GM23338 (cell line): ENCODE measurements at regions not wholly inside any gene's neighbourhood (a gene's known extent, or its start where the extent isn't known, plus 50 kb on each side); places are given as distances from the start of the nearest gene placed in this dataset.
A peak's percentile ranks its signal among the peaks of the same experiment; 100 is the strongest.

Experiments used
- ATAC-seq: fragments of 200-7000 bp; cut with Tn5 transposase; 3 replicates; pipeline ENCODE4 v1.9.1; 2020
- DNase-seq: peaks from one replicate; pipeline ENCODE4 v3.0.0-alpha.2; 2015; ENCODE audit warnings: low spot score
- H2AFZ ChIP-seq: fragments of 200-600 bp; sonication (generic); 2 replicates; pipeline ENCODE4 v1.8.0; 2016; ENCODE audit warnings: antibody characterized with exemption, mild to moderate bottlenecking, moderate library complexity
- H3F3A ChIP-seq: fragments of 200-600 bp; sonication (generic); replicated peaks from 2 replicates; pipeline ENCODE4 v1.8.0; 2017; ENCODE audit warnings: antibody characterized with exemption, mixed run types, low read depth
- H3K27ac ChIP-seq: fragments of 200-600 bp; sonication (generic); 2 replicates; pipeline ENCODE4 v1.6.1; 2016; ENCODE audit warnings: low read depth
- H3K27me3 ChIP-seq: fragments of 200-600 bp; sonication (generic); 2 replicates; pipeline ENCODE4 v1.8.0; 2016; ENCODE audit warnings: mild to moderate bottlenecking, mixed run types, moderate library complexity; ENCODE audit not compliant: insufficient read depth
- H3K36me3 ChIP-seq: fragments of 200-600 bp; sonication (generic); 2 replicates; pipeline ENCODE4 v1.8.0; 2016; ENCODE audit warnings: mild to moderate bottlenecking; ENCODE audit not compliant: insufficient read depth
- H3K4me1 ChIP-seq: fragments of 200-600 bp; sonication (generic); 2 replicates; pipeline ENCODE4 v1.8.0; 2016; ENCODE audit warnings: mild to moderate bottlenecking, moderate library complexity; ENCODE audit not compliant: insufficient read depth
- H3K4me2 ChIP-seq: fragments of 200-600 bp; sonication (generic); 2 replicates; pipeline ENCODE4 v1.7.1; 2017; ENCODE audit warnings: mixed run types
- H3K4me3 ChIP-seq: fragments of 200-600 bp; sonication (generic); 2 replicates; pipeline ENCODE4 v1.6.1; 2016; ENCODE audit warnings: mixed run types
- H3K79me2 ChIP-seq: fragments of 200-600 bp; sonication (generic); replicated peaks from 2 replicates; pipeline ENCODE4 v1.8.0; 2017; ENCODE audit warnings: mild to moderate bottlenecking; ENCODE audit not compliant: insufficient read depth
- H3K9me2 ChIP-seq: fragments of 200-600 bp; sonication (generic); 2 replicates; pipeline ENCODE4 v1.8.0; 2017; ENCODE audit not compliant: insufficient read depth
- H4K20me1 ChIP-seq: fragments of 200-600 bp; sonication (generic); replicated peaks from 2 replicates; pipeline ENCODE4 v1.8.0; 2017; ENCODE audit warnings: mild to moderate bottlenecking; ENCODE audit not compliant: insufficient read depth
- H3K27ac Mint-ChIP-seq: 2 replicates; pipeline ENCODE4 v1.8.0; 2020; ENCODE audit warnings: inconsistent platforms, mild to moderate bottlenecking, moderate library complexity, mixed read lengths
- H3K27me3 Mint-ChIP-seq: 3 replicates; pipeline ENCODE4 v1.8.0; 2022; ENCODE audit warnings: low read depth, mild to moderate bottlenecking, moderate library complexity, mixed read lengths, inconsistent platforms; ENCODE audit not compliant: insufficient read depth, poor library complexity
- H3K36me3 Mint-ChIP-seq: 3 replicates; pipeline ENCODE4 v1.8.0; 2021; ENCODE audit warnings: low read depth, mild to moderate bottlenecking, inconsistent platforms, moderate library complexity, mixed read lengths
- H3K4me1 Mint-ChIP-seq: 3 replicates; pipeline ENCODE4 v1.8.0; 2020; ENCODE audit warnings: mild to moderate bottlenecking, inconsistent platforms, mixed read lengths
- H3K4me3 Mint-ChIP-seq: 3 replicates; pipeline ENCODE4 v1.8.0; 2021; ENCODE audit warnings: moderate library complexity, mild to moderate bottlenecking, inconsistent platforms, mixed read lengths
- H3K9me3 Mint-ChIP-seq: 3 replicates; pipeline ENCODE4 v1.8.0; 2020; ENCODE audit warnings: moderate library complexity, mild to moderate bottlenecking, inconsistent platforms, mixed read lengths
- CREB1 ChIP-seq: fragments of 250-450 bp; sonication (Bioruptor Pico); IDR thresholded peaks from 2 replicates; pipeline ENCODE4 v1.5.0; 2020; ENCODE audit warnings: low read depth, mild to moderate bottlenecking, moderate library complexity
- EZH2phosphoT487 ChIP-seq: fragments of 200-600 bp; sonication (generic); IDR thresholded peaks from one replicate; pipeline ENCODE4 v1.8.1; 2018; ENCODE audit warnings: antibody characterized with exemption; ENCODE audit not compliant: unreplicated experiment
- JUNB ChIP-seq: IDR thresholded peaks from one replicate; pipeline ENCODE4 v1.6.1; 2016; ENCODE audit warnings: antibody characterized with exemption; ENCODE audit not compliant: unreplicated experiment
- NANOG ChIP-seq: IDR thresholded peaks from 2 replicates; pipeline ENCODE4 v1.6.1; 2016; ENCODE audit warnings: antibody characterized with exemption, borderline replicate concordance
- ZNF114 ChIP-seq: fragments of 250-450 bp; sonication (Bioruptor Pico); IDR thresholded peaks from 2 replicates; pipeline ENCODE4 v1.5.0; 2020; ENCODE audit warnings: mild to moderate bottlenecking, moderate library complexity
- ZNF331 ChIP-seq: fragments of 250-450 bp; sonication (Bioruptor Pico); IDR thresholded peaks from 2 replicates; pipeline ENCODE4 v1.5.0; 2020; ENCODE audit warnings: low read depth, mild to moderate bottlenecking, moderate library complexity
- TF ChIP-seq, protein P1 (sequence below): fragments of 250-450 bp; sonication (Bioruptor Pico); IDR thresholded peaks from 2 replicates; pipeline ENCODE4 v1.5.0; 2020; ENCODE audit warnings: mild to moderate bottlenecking, moderate library complexity
- TF ChIP-seq, protein P2 (sequence below): IDR thresholded peaks from one replicate; pipeline ENCODE4 v1.6.1; 2018; ENCODE audit warnings: antibody characterized with exemption; ENCODE audit not compliant: unreplicated experiment

GRCh38 chr6:141729146-141729545 is 403.6 kb upstream of the GJE1 start:
- H3K4me3 ChIP-seq = no peak overlapping the region
- Mint-ChIP-seq H3K27me3 (no peaks in the 10 kb centered on the region), H3K27ac (no peak overlapping the region), H3K36me3 (no peaks in the 10 kb centered on the region), H3K4me3 (no peak overlapping the region), H3K4me1 (peaks cover 19% of the 10 kb centered on the region; the same call in 2 of the 3 replicates), H3K9me3 (no peaks in the 10 kb centered on the region)
- H2AFZ ChIP-seq = no peak overlapping the region
- ATAC-seq = no peak
- H3F3A ChIP-seq = no peaks in the 10 kb centered on the region
- 0 out of 2 replicates have a peak overlapping the region, but pooled peaks have one; percentile 5 for H3K27ac ChIP-seq
- no peaks in the 10 kb centered on the region for H3K36me3 ChIP-seq
- H4K20me1 ChIP-seq = no peaks in the 10 kb centered on the region
- no peaks in the 10 kb centered on the region for H3K27me3 ChIP-seq
- H3K4me1 ChIP-seq = peaks cover 7% of the 10 kb centered on the region; the same call in 1 of the 2 replicates
- TF ChIP-seq EZH2phosphoT487 (no peak), ZNF331 (CRISPR knock-in tag) (no peak), NANOG (no peak), ZNF114 (CRISPR knock-in tag) (no peak), CREB1 (no peak), JUNB (no peak)
- TF ChIP-seq, protein P1, sequence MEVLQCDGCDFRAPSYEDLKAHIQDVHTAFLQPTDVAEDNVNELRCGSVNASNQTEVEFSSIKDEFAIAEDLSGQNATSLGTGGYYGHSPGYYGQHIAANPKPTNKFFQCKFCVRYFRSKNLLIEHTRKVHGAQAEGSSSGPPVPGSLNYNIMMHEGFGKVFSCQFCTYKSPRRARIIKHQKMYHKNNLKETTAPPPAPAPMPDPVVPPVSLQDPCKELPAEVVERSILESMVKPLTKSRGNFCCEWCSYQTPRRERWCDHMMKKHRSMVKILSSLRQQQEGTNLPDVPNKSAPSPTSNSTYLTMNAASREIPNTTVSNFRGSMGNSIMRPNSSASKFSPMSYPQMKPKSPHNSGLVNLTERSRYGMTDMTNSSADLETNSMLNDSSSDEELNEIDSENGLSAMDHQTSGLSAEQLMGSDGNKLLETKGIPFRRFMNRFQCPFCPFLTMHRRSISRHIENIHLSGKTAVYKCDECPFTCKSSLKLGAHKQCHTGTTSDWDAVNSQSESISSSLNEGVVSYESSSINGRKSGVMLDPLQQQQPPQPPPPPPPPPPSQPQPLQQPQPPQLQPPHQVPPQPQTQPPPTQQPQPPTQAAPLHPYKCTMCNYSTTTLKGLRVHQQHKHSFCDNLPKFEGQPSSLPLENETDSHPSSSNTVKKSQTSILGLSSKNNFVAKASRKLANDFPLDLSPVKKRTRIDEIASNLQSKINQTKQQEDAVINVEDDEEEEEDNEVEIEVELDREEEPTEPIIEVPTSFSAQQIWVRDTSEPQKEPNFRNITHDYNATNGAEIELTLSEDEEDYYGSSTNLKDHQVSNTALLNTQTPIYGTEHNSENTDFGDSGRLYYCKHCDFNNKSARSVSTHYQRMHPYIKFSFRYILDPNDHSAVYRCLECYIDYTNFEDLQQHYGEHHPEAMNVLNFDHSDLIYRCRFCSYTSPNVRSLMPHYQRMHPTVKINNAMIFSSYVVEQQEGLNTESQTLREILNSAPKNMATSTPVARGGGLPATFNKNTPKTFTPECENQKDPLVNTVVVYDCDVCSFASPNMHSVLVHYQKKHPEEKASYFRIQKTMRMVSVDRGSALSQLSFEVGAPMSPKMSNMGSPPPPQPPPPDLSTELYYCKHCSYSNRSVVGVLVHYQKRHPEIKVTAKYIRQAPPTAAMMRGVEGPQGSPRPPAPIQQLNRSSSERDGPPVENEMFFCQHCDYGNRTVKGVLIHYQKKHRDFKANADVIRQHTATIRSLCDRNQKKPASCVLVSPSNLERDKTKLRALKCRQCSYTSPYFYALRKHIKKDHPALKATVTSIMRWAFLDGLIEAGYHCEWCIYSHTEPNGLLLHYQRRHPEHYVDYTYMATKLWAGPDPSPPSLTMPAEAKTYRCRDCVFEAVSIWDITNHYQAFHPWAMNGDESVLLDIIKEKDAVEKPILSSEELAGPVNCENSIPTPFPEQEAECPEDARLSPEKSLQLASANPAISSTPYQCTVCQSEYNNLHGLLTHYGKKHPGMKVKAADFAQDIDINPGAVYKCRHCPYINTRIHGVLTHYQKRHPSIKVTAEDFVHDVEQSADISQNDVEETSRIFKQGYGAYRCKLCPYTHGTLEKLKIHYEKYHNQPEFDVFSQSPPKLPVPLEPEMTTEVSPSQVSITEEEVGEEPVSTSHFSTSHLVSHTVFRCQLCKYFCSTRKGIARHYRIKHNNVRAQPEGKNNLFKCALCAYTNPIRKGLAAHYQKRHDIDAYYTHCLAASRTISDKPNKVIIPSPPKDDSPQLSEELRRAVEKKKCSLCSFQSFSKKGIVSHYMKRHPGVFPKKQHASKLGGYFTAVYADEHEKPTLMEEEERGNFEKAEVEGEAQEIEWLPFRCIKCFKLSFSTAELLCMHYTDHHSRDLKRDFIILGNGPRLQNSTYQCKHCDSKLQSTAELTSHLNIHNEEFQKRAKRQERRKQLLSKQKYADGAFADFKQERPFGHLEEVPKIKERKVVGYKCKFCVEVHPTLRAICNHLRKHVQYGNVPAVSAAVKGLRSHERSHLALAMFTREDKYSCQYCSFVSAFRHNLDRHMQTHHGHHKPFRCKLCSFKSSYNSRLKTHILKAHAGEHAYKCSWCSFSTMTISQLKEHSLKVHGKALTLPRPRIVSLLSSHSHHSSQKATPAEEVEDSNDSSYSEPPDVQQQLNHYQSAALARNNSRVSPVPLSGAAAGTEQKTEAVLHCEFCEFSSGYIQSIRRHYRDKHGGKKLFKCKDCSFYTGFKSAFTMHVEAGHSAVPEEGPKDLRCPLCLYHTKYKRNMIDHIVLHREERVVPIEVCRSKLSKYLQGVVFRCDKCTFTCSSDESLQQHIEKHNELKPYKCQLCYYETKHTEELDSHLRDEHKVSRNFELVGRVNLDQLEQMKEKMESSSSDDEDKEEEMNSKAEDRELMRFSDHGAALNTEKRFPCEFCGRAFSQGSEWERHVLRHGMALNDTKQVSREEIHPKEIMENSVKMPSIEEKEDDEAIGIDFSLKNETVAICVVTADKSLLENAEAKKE (CRISPR knock-in tag) = no peak
- TF ChIP-seq, protein P2, sequence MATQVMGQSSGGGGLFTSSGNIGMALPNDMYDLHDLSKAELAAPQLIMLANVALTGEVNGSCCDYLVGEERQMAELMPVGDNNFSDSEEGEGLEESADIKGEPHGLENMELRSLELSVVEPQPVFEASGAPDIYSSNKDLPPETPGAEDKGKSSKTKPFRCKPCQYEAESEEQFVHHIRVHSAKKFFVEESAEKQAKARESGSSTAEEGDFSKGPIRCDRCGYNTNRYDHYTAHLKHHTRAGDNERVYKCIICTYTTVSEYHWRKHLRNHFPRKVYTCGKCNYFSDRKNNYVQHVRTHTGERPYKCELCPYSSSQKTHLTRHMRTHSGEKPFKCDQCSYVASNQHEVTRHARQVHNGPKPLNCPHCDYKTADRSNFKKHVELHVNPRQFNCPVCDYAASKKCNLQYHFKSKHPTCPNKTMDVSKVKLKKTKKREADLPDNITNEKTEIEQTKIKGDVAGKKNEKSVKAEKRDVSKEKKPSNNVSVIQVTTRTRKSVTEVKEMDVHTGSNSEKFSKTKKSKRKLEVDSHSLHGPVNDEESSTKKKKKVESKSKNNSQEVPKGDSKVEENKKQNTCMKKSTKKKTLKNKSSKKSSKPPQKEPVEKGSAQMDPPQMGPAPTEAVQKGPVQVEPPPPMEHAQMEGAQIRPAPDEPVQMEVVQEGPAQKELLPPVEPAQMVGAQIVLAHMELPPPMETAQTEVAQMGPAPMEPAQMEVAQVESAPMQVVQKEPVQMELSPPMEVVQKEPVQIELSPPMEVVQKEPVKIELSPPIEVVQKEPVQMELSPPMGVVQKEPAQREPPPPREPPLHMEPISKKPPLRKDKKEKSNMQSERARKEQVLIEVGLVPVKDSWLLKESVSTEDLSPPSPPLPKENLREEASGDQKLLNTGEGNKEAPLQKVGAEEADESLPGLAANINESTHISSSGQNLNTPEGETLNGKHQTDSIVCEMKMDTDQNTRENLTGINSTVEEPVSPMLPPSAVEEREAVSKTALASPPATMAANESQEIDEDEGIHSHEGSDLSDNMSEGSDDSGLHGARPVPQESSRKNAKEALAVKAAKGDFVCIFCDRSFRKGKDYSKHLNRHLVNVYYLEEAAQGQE = no peak
- H3K9me2 ChIP-seq = no peaks in the 10 kb centered on the region
- H3K4me2 ChIP-seq = no peak overlapping the region
- no peaks in the 10 kb centered on the region for H3K79me2 ChIP-seq
- DNase-seq = no peak
